SU-DHL-6 (cell line): ENCODE measurements at regions not wholly inside any gene's neighbourhood (a gene's known extent, or its start where the extent isn't known, plus 50 kb on each side); places are given as distances from the start of the nearest gene placed in this dataset.

Experiments
- H2AFZ ChIP-seq: fragments of 200-600 bp; sonication (generic); 2 replicates; pipeline ENCODE4 v1.6.1; 2014; ENCODE audit warnings: low read depth, mild to moderate bottlenecking, moderate library complexity, mixed read lengths, antibody characterized with exemption, low read length; ENCODE audit not compliant: severe bottlenecking
- H3F3A ChIP-seq: fragments of 200-600 bp; shearing (Covaris generic); 2 replicates; pipeline ENCODE4 v1.6.0; 2016; ENCODE audit warnings: antibody characterized with exemption, mild to moderate bottlenecking; ENCODE audit not compliant: insufficient read depth
- H3K27ac ChIP-seq: fragments of 200-600 bp; sonication (generic); 2 replicates; pipeline ENCODE4 v1.5.1; 2016; ENCODE audit warnings: low read depth, mild to moderate bottlenecking, low read length, moderate library complexity, mixed read lengths
- H3K27me3 ChIP-seq: fragments of 200-600 bp; sonication (generic), shearing (Covaris generic); 2 replicates; pipeline ENCODE4 v1.6.0; 2014; ENCODE audit warnings: mild to moderate bottlenecking, low read length
- H3K36me3 ChIP-seq: fragments of 200-600 bp; sonication (generic); 2 replicates; pipeline ENCODE4 v1.6.1; 2014; ENCODE audit warnings: mild to moderate bottlenecking, low read length, mixed read lengths
- H3K4me2 ChIP-seq: fragments of 300-600, 200-600 bp; shearing (Covaris generic), sonication (generic); 2 replicates; pipeline ENCODE4 v1.6.0; 2014; ENCODE audit warnings: low read length, low read depth, mild to moderate bottlenecking; ENCODE audit not compliant: poor library complexity, severe bottlenecking
- H3K4me3 ChIP-seq: fragments of 200-600 bp; sonication (generic); 2 replicates; pipeline ENCODE4 v1.5.1; 2014; ENCODE audit warnings: antibody characterized with exemption, low read length, mild to moderate bottlenecking, mixed read lengths; ENCODE audit not compliant: insufficient read depth, poor library complexity, severe bottlenecking
- H3K79me2 ChIP-seq: fragments of 200-600 bp; sonication (generic); 2 replicates; pipeline ENCODE4 v1.6.1; 2014; ENCODE audit warnings: mild to moderate bottlenecking, low read length, moderate library complexity; ENCODE audit not compliant: insufficient read depth
- H3K9ac ChIP-seq: fragments of 200-600 bp; sonication (generic); 2 replicates; pipeline ENCODE4 v1.7.0; 2014; ENCODE audit warnings: mild to moderate bottlenecking, low read length
- H3K9me2 ChIP-seq: fragments of 200-600 bp; sonication (generic); replicated peaks from 2 replicates; pipeline ENCODE4 v1.6.1; 2014; ENCODE audit warnings: low read length; ENCODE audit not compliant: insufficient read depth
- H3K9me3 ChIP-seq: fragments of 200-600 bp; sonication (generic); 2 replicates; pipeline ENCODE4 v1.6.1; 2014; ENCODE audit warnings: low read length, mixed read lengths; ENCODE audit not compliant: insufficient read depth
- H4K20me1 ChIP-seq: fragments of 200-600 bp; sonication (generic); 2 replicates; pipeline ENCODE4 v1.6.1; 2014; ENCODE audit warnings: low read depth, mild to moderate bottlenecking, antibody characterized with exemption, low read length, moderate library complexity, mixed read lengths
- CTCF ChIP-seq: fragments of 200-600 bp; sonication (generic); IDR thresholded peaks from one replicate; pipeline ENCODE4 v1.5.1; 2017; ENCODE audit warnings: antibody characterized with exemption, mild to moderate bottlenecking, low read length, moderate library complexity; ENCODE audit not compliant: insufficient read depth, poor library complexity, severe bottlenecking
- EZH2phosphoT487 ChIP-seq: fragments of 200-600 bp; sonication (generic), shearing (Covaris generic); conservative IDR thresholded peaks from 2 replicates; pipeline ENCODE4 v1.6.1; 2018; ENCODE audit warnings: mild to moderate bottlenecking, antibody characterized with exemption, low read length, moderate library complexity, mixed read lengths

- Histone ChIP-seq H3K27ac (no peak overlapping the region), H3K9me3 (no peaks in the 10 kb centered on the region), H3K9me2 (no peaks in the 10 kb centered on the region), H3F3A (no peaks in the 10 kb centered on the region), H3K36me3 (no peaks in the 10 kb centered on the region), H3K4me2 (no peak overlapping the region), H3K4me3 (no peak overlapping the region), H2AFZ (no peak overlapping the region), H3K9ac (no peak overlapping the region), H3K27me3 (no peaks in the 10 kb centered on the region), H3K79me2 (no peaks in the 10 kb centered on the region), H4K20me1 (no peaks in the 10 kb centered on the region)
- no peak for TF ChIP-seq EZH2phosphoT487
- TF ChIP-seq CTCF: no peak
These were observed 745.0 kb downstream of the TMEM182 start for GRCh38 chr2:103506812-103507211.

- Histone ChIP-seq H3K9me3 (no peaks in the 10 kb centered on the region), H3K27ac (no peak overlapping the region), H2AFZ (no peak overlapping the region), H3K9me2 (no peaks in the 10 kb centered on the region), H3K79me2 (no peaks in the 10 kb centered on the region), H3K27me3 (no peaks in the 10 kb centered on the region), H3K9ac (no peak overlapping the region), H3K36me3 (no peaks in the 10 kb centered on the region), H4K20me1 (no peaks in the 10 kb centered on the region), H3K4me3 (no peak overlapping the region), H3F3A (no peaks in the 10 kb centered on the region), H3K4me2 (no peak overlapping the region)
- TF ChIP-seq CTCF (no peak), EZH2phosphoT487 (no peak)
These were observed 750.6 kb downstream of the TMEM182 start for GRCh38 chr2:103512442-103512841.

GRCh38 chr2:103520547-103520946 is 758.7 kb downstream of the TMEM182 start:
- Histone ChIP-seq H4K20me1 (no peaks in the 10 kb centered on the region), H3K27ac (no peak overlapping the region), H3F3A (no peaks in the 10 kb centered on the region), H3K27me3 (no peaks in the 10 kb centered on the region), H3K9ac (no peak overlapping the region), H3K4me2 (no peak overlapping the region), H3K36me3 (no peaks in the 10 kb centered on the region), H3K9me3 (no peaks in the 10 kb centered on the region), H3K79me2 (no peaks in the 10 kb centered on the region), H3K9me2 (no peaks in the 10 kb centered on the region), H3K4me3 (no peak overlapping the region), H2AFZ (no peak overlapping the region)
- TF ChIP-seq EZH2phosphoT487: no peak
- TF ChIP-seq CTCF: no peak

GRCh38 chr2:103525756-103526155 is 763.9 kb downstream of the TMEM182 start:
- Histone ChIP-seq H3K9me3 (no peaks in the 10 kb centered on the region), H3K36me3 (no peaks in the 10 kb centered on the region), H3F3A (no peaks in the 10 kb centered on the region), H3K9ac (no peak overlapping the region), H3K79me2 (no peaks in the 10 kb centered on the region), H3K27ac (no peak overlapping the region), H3K4me3 (no peak overlapping the region), H2AFZ (no peak overlapping the region), H3K9me2 (no peaks in the 10 kb centered on the region), H4K20me1 (no peaks in the 10 kb centered on the region), H3K27me3 (no peaks in the 10 kb centered on the region), H3K4me2 (no peak overlapping the region)
- TF ChIP-seq EZH2phosphoT487 (no peak), CTCF (no peak)
